OCI-LY3 (cell line): ENCODE measurements at regions not wholly inside any gene's neighbourhood (a gene's known extent, or its start where the extent isn't known, plus 50 kb on each side); places are given as distances from the start of the nearest gene placed in this dataset.

Experiments used
- H2AFZ ChIP-seq: fragments of 200-600, 300-600 bp; shearing (Covaris generic); 2 replicates; pipeline ENCODE4 v1.6.0; 2014; ENCODE audit warnings: antibody characterized with exemption, low read depth, low read length
- H3K27ac ChIP-seq: fragments of 200-600, 300-600 bp; sonication (generic); 2 replicates; pipeline ENCODE4 v1.5.1; 2014; ENCODE audit warnings: mild to moderate bottlenecking, low read length, moderate library complexity, mixed read lengths
- H3K27me3 ChIP-seq: fragments of 200-600, 300-600 bp; sonication (generic); 2 replicates; pipeline ENCODE4 v1.6.1; 2014; ENCODE audit warnings: low read depth, low read length, mixed read lengths
- H3K36me3 ChIP-seq: fragments of 200-600, 300-600 bp; sonication (generic); replicated peaks from 2 replicates; pipeline ENCODE3; 2014; ENCODE audit warnings: low read depth, low read length, mixed read lengths
- H3K4me1 ChIP-seq: fragments of 300-600, 200-600 bp; sonication (generic); 2 replicates; pipeline ENCODE4 v1.6.1; 2014; ENCODE audit warnings: low read length, mixed read lengths
- H3K4me2 ChIP-seq: fragments of 200-600, 300-600 bp; sonication (generic); 2 replicates; pipeline ENCODE4 v1.6.1; 2014; ENCODE audit warnings: low read length, mixed read lengths
- H3K4me3 ChIP-seq: fragments of 300-600, 200-600 bp; sonication (generic); 2 replicates; pipeline ENCODE4 v1.5.1; 2014; ENCODE audit warnings: antibody characterized with exemption, mild to moderate bottlenecking, low read length, moderate library complexity
- H3K79me2 ChIP-seq: fragments of 300-600, 200-600 bp; shearing (Covaris generic); 2 replicates; pipeline ENCODE4 v1.6.1; 2014; ENCODE audit warnings: mild to moderate bottlenecking, low read length, mixed read lengths
- H3K9ac ChIP-seq: fragments of 300-600, 200-600 bp; shearing (Covaris generic); 2 replicates; pipeline ENCODE4 v1.6.0; 2014; ENCODE audit warnings: mild to moderate bottlenecking, low read length, moderate library complexity
- H3K9me3 ChIP-seq: fragments of 200-600, 300-600 bp; shearing (Covaris generic); 2 replicates; pipeline ENCODE4 v1.6.1; 2014; ENCODE audit warnings: low read length, mixed read lengths; ENCODE audit not compliant: insufficient read depth
- H4K20me1 ChIP-seq: fragments of 200-600, 300-600 bp; sonication (generic); 2 replicates; pipeline ENCODE4 v1.6.1; 2016; ENCODE audit warnings: low read length, mixed read lengths; ENCODE audit not compliant: insufficient read depth
- EZH2phosphoT487 ChIP-seq: fragments of 200-600 bp; shearing (Covaris generic); IDR thresholded peaks from 2 replicates; pipeline ENCODE4 v1.6.1; 2018; ENCODE audit warnings: antibody characterized with exemption, mixed run types, low read depth
- TF ChIP-seq, protein P1 (sequence below): fragments of 200-600, 300-600 bp; sonication (generic); IDR thresholded peaks from 2 replicates; pipeline ENCODE4 v1.5.1; 2014; ENCODE audit warnings: antibody characterized with exemption, low read length, low read depth

DNA sequence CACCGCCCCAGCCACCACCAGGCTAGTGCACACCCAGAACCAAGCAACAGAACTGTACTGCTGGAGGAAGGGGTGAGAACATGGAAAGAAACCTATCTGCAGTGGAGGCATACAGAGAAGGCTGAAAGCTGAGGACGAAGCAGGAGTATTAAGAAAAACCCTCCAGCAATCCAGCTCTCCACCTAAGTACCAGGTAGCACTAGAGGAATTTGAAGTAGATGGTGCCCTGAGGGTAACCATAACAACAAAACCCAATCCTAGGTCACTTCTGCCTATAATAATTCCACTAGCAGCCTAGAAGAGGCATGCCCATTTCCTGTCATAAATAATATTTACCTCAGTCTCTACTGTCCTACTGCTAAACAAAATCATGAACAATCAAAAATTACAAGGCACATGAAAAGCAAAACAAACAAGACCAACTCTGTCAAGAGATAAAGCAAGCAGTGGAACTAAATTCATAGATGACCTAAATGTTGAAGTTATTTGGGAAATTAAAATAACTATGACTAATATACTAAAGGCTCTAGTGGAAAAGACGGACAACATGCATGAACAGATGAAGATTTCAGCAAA, 51.1 kb downstream of the HYCC1 start:
- Histone ChIP-seq H3K27me3 (no peaks in the 10 kb centered on the region), H2AFZ (no peak overlapping the region), H3K9me3 (no peaks in the 10 kb centered on the region), H4K20me1 (no peaks in the 10 kb centered on the region), H3K4me1 (no peaks in the 10 kb centered on the region), H3K9ac (no peak overlapping the region), H3K36me3 (peaks cover 2% of the 10 kb centered on the region), H3K4me3 (no peak overlapping the region), H3K79me2 (no peaks in the 10 kb centered on the region), H3K4me2 (no peak overlapping the region), H3K27ac (no peak overlapping the region)
- TF ChIP-seq EZH2phosphoT487 = no peak
- TF ChIP-seq, protein P1, sequence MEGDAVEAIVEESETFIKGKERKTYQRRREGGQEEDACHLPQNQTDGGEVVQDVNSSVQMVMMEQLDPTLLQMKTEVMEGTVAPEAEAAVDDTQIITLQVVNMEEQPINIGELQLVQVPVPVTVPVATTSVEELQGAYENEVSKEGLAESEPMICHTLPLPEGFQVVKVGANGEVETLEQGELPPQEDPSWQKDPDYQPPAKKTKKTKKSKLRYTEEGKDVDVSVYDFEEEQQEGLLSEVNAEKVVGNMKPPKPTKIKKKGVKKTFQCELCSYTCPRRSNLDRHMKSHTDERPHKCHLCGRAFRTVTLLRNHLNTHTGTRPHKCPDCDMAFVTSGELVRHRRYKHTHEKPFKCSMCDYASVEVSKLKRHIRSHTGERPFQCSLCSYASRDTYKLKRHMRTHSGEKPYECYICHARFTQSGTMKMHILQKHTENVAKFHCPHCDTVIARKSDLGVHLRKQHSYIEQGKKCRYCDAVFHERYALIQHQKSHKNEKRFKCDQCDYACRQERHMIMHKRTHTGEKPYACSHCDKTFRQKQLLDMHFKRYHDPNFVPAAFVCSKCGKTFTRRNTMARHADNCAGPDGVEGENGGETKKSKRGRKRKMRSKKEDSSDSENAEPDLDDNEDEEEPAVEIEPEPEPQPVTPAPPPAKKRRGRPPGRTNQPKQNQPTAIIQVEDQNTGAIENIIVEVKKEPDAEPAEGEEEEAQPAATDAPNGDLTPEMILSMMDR = no peak

DNA sequence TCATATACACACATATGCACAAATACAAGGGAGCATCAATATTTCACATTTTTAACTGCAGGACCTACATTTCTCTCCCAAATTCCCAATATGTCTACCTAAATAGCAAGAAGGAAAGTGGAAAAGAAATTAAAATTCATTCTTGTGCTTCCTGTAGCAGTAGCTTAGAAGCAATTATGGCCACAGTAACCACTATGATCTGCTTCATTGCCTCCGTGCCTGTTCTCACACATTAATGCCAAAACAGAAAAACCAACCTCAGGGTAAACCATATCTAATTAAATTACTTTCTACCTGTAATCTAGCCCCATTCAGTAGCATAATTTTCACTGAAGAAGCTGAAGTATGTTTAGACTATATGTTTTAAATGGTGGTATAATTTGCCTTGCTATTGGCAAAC, 55.2 kb downstream of the HYCC1 start:
- Histone ChIP-seq H3K36me3 (peaks cover 2% of the 10 kb centered on the region), H3K27me3 (no peaks in the 10 kb centered on the region), H3K4me3 (no peak overlapping the region), H4K20me1 (no peaks in the 10 kb centered on the region), H2AFZ (no peak overlapping the region), H3K4me2 (no peak overlapping the region), H3K27ac (no peak overlapping the region), H3K4me1 (no peaks in the 10 kb centered on the region), H3K9me3 (no peaks in the 10 kb centered on the region), H3K79me2 (no peaks in the 10 kb centered on the region), H3K9ac (no peak overlapping the region)
- TF ChIP-seq EZH2phosphoT487 = no peak
- TF ChIP-seq, protein P1 = no peak

DNA sequence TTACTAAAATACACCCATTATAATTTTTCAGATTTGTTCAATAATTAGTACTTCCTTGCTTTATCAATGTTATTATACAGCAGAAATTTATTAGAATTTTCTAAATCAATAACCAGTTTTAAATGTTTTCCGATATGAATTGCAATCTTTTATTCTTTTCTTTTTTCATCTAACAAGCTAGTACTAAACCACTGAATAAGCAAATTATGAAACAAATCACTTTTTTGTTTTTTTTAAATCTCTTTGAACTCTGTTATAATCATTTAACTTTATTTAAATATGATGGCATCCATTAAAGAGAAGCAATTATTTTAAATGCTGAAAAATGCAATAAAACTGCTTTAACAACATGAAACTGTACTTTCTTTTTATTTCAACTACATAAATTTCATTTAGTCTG, 59.7 kb downstream of the HYCC1 start:
- Histone ChIP-seq H3K4me3 (no peak overlapping the region), H3K4me2 (no peak overlapping the region), H3K36me3 (no peaks in the 10 kb centered on the region), H3K4me1 (no peaks in the 10 kb centered on the region), H3K27ac (no peak overlapping the region), H4K20me1 (no peaks in the 10 kb centered on the region), H3K27me3 (no peaks in the 10 kb centered on the region), H3K9me3 (no peaks in the 10 kb centered on the region), H3K9ac (no peak overlapping the region), H2AFZ (no peak overlapping the region), H3K79me2 (no peaks in the 10 kb centered on the region)
- no peak for TF ChIP-seq EZH2phosphoT487
- TF ChIP-seq, protein P1 = no peak

DNA sequence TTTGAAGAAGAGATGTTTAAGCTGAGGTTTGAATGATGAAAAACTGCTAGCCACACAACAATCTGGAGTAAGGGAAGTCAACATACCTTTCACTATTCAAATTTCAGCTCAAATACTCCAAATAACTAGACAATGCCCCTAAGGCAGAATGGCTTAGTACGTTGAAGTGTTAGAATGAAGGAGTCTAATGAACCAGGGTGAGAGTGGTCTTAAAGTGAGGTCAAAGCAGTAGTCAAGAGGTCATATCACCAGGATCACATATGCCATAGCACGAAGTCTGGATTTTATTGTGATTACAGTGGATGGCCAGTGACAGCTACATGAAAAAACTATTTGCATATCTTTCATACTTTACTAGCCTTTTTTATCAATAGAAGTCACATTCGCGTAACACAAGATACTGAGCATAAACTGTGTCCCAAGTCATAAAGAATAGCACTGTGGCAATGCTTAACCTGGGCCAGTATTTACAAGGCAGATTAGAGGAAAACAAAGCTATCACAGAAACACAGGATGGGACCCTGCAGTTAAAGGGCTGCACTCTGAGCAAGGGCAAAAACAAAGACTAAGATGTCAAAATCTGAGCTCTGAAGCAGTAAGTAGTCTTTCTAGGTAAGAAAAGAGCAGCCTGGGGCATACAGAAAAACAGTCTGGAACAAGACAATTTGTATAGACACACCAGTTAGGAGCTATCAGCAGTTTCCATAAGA, 61.5 kb downstream of the HYCC1 start:
- Histone ChIP-seq H4K20me1 (no peaks in the 10 kb centered on the region), H3K27me3 (no peaks in the 10 kb centered on the region), H3K4me3 (no peak overlapping the region), H3K27ac (no peak overlapping the region), H2AFZ (no peak overlapping the region), H3K9me3 (no peaks in the 10 kb centered on the region), H3K9ac (no peak overlapping the region), H3K4me1 (no peaks in the 10 kb centered on the region), H3K79me2 (no peaks in the 10 kb centered on the region), H3K36me3 (no peaks in the 10 kb centered on the region), H3K4me2 (no peak overlapping the region)
- no peak for TF ChIP-seq EZH2phosphoT487
- TF ChIP-seq, protein P1 = no peak
